GM12872 (cell line): ENCODE measurements at regions not wholly inside any gene's neighbourhood (a gene's known extent, or its start where the extent isn't known, plus 50 kb on each side); places are given as distances from the start of the nearest gene placed in this dataset.

Experiments
- TF ChIP-seq, protein P1 (sequence below): IDR thresholded peaks from 3 replicates; pipeline ENCODE4 v1.5.1; 2011; ENCODE audit warnings: low read depth, mild to moderate bottlenecking, low read length, moderate library complexity; ENCODE audit not compliant: insufficient read depth

DNA sequence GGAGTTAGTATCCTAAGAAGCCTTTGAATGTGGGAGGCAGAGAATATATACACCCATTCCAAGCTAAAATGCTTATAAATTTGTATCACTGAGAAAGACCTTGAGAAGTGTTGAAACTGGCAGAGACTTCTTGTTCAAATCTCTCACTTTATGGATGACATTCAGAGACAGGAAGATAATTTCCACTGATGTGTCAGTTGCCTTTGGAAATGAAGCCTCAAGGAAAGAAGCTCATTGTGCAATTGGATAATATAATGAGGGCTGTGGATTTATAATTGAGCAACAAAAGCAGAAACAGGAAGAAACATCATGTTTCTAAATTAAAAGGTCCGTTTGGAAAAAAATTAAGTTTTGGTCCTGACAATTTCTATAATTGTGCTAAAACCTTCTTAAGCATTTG lies 789.9 kb upstream of the IGFBP3 start:
- TF ChIP-seq, protein P1, sequence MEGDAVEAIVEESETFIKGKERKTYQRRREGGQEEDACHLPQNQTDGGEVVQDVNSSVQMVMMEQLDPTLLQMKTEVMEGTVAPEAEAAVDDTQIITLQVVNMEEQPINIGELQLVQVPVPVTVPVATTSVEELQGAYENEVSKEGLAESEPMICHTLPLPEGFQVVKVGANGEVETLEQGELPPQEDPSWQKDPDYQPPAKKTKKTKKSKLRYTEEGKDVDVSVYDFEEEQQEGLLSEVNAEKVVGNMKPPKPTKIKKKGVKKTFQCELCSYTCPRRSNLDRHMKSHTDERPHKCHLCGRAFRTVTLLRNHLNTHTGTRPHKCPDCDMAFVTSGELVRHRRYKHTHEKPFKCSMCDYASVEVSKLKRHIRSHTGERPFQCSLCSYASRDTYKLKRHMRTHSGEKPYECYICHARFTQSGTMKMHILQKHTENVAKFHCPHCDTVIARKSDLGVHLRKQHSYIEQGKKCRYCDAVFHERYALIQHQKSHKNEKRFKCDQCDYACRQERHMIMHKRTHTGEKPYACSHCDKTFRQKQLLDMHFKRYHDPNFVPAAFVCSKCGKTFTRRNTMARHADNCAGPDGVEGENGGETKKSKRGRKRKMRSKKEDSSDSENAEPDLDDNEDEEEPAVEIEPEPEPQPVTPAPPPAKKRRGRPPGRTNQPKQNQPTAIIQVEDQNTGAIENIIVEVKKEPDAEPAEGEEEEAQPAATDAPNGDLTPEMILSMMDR: no peak

DNA sequence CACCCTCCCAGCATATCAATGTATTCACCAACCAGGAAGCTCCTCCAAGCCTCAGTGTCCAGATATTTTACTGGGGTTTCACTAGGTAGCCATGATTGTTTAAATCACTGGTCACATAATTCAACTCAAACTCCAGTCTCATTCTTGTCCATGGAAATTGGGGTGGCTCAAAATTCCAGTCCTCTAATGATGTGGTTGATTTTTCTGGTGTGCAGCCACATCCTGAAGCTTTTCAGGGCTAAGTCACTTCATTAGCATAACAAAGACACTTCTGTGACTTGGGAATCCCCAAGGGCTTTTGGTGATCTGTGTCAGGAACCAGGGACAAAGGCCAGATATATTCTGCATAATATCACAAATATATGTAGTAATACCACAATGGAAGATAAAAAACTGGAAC lies 786.9 kb upstream of the IGFBP3 start:
- TF ChIP-seq, protein P1: no peak

DNA sequence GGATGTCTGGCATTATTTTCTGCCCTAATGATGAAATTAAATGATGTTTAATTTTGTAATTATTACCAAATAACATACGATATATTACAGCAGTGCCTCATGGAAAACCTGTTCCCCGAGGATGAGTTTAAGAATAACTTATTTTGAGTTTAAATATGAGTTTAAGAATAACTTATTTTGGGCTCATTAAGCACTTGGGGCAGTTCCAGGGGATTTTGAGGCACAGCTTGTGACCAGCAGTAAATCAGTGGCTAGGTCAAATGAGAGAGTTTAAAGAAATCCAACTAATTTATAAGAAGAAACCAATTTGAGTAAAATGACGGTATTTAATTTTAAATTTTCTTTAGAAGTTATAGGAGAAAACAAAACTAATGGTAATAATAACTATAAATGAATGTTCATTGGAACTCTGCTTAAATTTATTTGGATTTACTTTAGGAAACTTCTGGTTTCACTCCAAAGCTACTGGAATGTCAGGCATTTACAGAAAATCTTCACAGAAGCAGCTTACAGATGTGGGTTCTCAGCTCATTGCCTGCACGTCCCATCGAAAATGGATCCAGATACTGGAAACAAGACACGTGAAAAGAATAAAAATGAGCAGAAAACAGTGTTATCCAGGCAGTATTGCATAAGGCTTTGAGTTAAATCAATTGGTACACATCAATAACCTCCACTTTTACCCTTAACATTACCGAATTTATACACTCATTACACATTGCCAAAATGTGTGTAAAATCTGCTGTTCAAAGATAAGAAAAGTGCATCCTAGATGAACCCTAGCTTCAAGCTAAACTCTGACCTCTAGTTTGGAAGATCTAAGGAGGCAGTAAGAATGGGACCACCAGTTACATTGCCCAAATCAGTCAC lies 784.5 kb upstream of the IGFBP3 start:
- TF ChIP-seq, protein P1: no peak

DNA sequence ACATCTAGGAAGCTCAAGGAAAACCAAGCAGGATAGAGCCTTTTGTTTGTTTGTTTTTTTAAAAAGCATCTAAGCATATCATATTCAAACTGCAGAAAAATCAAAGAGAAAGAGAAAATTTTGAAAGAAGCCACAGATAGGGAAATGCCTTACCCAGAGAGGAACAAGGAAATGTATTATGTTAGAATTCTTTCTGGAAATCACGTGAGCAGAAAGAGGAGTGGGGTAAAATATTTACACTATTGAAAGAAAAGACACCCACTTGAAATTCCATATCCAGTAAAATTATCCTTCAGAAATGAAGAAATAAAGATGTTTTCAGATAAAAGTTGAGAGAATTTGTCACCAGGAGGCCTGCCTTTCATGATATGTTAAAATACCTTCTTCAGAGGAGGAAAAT lies 775.7 kb upstream of the IGFBP3 start:
- TF ChIP-seq, protein P1: no peak

DNA sequence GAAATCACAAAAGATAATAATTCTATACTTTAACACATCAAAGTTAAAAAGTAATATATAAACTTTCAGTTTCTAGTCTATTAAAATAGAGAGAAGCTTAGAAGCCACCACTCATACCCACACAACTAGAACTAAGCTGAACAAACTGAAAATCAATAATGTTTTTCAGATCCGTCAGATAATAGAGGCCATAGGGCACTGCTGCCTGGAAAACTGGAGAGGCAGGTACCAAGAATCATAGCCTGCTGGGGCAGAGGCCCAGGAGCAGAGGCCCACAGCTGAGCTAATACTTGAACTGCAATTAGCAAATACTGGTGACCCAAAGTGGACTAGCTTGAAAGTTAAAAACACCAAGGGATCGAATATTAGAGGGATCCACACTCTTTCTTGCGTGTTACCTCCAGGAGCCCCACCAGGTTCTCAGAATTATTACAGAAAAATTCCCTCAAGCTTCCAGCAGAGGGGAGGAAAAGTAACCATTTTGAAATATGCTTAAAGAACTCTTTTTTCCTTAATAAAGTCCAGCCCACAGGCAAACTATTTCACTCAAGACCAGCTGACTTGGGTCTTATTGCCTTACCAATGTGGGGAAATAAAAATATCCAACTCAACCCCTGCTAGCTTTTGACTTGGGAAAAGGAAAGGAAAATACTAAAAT lies 774.1 kb upstream of the IGFBP3 start:
- TF ChIP-seq, protein P1: no peak

DNA sequence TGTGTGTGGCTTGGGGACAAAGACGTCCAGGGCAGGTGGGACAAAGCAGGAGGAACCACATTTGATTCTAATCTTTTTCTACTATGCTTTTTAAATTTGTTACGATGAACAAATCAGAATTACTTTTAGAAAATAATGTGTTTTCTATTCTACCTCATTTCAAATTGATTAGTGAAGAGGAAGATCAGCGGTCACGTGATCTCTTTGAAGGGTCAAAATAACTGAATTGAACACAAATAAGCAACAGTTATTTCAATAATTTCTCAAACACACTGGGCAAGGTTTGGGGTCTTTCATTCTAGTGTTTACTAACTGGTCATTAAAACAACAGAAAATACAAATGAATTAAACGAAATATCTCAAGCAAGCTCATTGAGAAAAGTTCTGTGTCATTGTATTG lies 773.0 kb upstream of the IGFBP3 start:
- TF ChIP-seq, protein P1: no peak

DNA sequence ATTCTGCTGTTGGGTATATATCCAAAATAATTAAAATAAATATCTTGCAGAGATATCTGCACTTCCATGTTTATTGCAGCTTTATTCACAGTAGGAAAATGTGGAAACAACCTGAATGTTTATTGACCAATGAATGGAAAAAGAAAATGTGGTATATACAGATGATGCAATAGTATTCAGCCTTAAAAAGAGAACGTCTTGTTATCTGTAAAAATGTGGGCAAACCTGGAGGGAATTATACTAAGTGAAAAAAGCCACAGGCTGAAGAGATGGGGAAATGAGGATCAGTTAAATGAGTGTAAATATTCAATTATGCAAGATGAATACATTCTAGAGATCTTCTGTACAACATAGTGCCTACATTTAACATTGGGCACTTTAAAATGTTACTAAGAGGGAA lies 766.1 kb upstream of the IGFBP3 start:
- TF ChIP-seq, protein P1: no peak
